IMR-90 (cell line): ENCODE measurements at regions not wholly inside any gene's neighbourhood (a gene's known extent, or its start where the extent isn't known, plus 50 kb on each side); places are given as distances from the start of the nearest gene placed in this dataset.
A peak's percentile ranks its signal among the peaks of the same experiment; 100 is the strongest.

Experiments used
- ATAC-seq: fragments of 200-7000 bp; cut with Tn5 transposase; 2 replicates; pipeline ENCODE4 v1.9.1; 2020; ENCODE audit warnings: low read depth, mild to moderate bottlenecking, moderate library complexity
- BruUV-seq: library from RNA; stranded (reverse); fragments of 400-500 nt; replicated peaks from 2 replicates; lab custom pipeline; 2021; lab: Mats Ljungman, UMichigan
- CTCF ChIA-PET: fragments of 300-600 bp; formaldehyde crosslinking; extraction: SDS; loops from one replicate; lab custom pipeline; 2021; ENCODE audit warnings: antibody characterized with exemption; lab: Yijun Ruan, JAX
- POLR2A ChIA-PET: fragments of 300-600 bp; sonication (Branson Sonifier 250); formaldehyde crosslinking; loops from one replicate; lab custom pipeline; 2022; ENCODE audit warnings: antibody characterized with exemption; ENCODE audit not compliant: unreplicated experiment; lab: Charles Lee
- DNase-seq: peaks from one replicate; pipeline ENCODE4 v3.0.0; 2013
- H2AFZ ChIP-seq: replicated peaks from 2 replicates; pipeline ENCODE3; 2013; ENCODE audit warnings: low read length, mild to moderate bottlenecking; ENCODE audit not compliant: poor library complexity
- H2AK5ac ChIP-seq: 2 replicates; pipeline ENCODE4 v1.6.1; 2013; ENCODE audit warnings: low read depth, low read length, inconsistent platforms
- H2AK9ac ChIP-seq: replicated peaks from 2 replicates; pipeline ENCODE3; 2013; ENCODE audit warnings: mild to moderate bottlenecking, low read depth, low read length, moderate library complexity; ENCODE audit not compliant: poor library complexity
- H2BK120ac ChIP-seq: 2 replicates; pipeline ENCODE4 v1.6.1; 2013; ENCODE audit warnings: low read depth, low read length, inconsistent platforms
- H2BK15ac ChIP-seq: 3 replicates; pipeline ENCODE4 v1.6.1; 2013; ENCODE audit warnings: low read depth, low read length, inconsistent platforms
- H2BK20ac ChIP-seq: 2 replicates; pipeline ENCODE4 v1.6.1; 2013; ENCODE audit warnings: low read depth, mild to moderate bottlenecking, inconsistent platforms, low read length, moderate library complexity
- H2BK5ac ChIP-seq: 2 replicates; pipeline ENCODE4 v1.6.1; 2013; ENCODE audit warnings: mild to moderate bottlenecking, low read depth, low read length, inconsistent platforms; ENCODE audit not compliant: poor library complexity, severe bottlenecking
- H3K14ac ChIP-seq: replicated peaks from 2 replicates; pipeline ENCODE4 v1.6.1; 2013; ENCODE audit warnings: low read depth, low read length, inconsistent platforms
- H3K18ac ChIP-seq: 2 replicates; pipeline ENCODE4 v1.6.1; 2013; ENCODE audit warnings: low read depth, low read length, control low read depth
- H3K23ac ChIP-seq: 2 replicates; pipeline ENCODE4 v1.6.1; 2013; ENCODE audit warnings: low read depth, low read length, inconsistent platforms
- H3K27ac ChIP-seq: 2 replicates; pipeline ENCODE4 v1.5.1; 2013; ENCODE audit warnings: mild to moderate bottlenecking, control low read depth, low read length; ENCODE audit not compliant: insufficient read depth
- H3K27me3 ChIP-seq: 2 replicates; pipeline ENCODE4 v1.6.1; 2013; ENCODE audit warnings: low read length; ENCODE audit not compliant: control insufficient read depth, insufficient read depth
- H3K36me3 ChIP-seq: 2 replicates; pipeline ENCODE4 v1.6.1; 2013; ENCODE audit warnings: low read length, mixed read lengths; ENCODE audit not compliant: control insufficient read depth, insufficient read depth
- H3K4ac ChIP-seq: 2 replicates; pipeline ENCODE4 v1.6.1; 2013; ENCODE audit warnings: low read depth, low read length, inconsistent platforms
- H3K4me1 ChIP-seq: 2 replicates; pipeline ENCODE4 v1.6.1; 2013; ENCODE audit warnings: low read length, mixed read lengths; ENCODE audit not compliant: control insufficient read depth, insufficient read depth
- H3K4me2 ChIP-seq: 2 replicates; pipeline ENCODE4 v1.6.1; 2013; ENCODE audit warnings: low read depth, mild to moderate bottlenecking, control low read depth, low read length, moderate library complexity
- H3K4me3 ChIP-seq: 2 replicates; pipeline ENCODE4 v1.5.1; 2013; ENCODE audit warnings: low read depth, mild to moderate bottlenecking, control low read depth, low read length, moderate library complexity; ENCODE audit not compliant: insufficient read depth
- H3K56ac ChIP-seq: 2 replicates; pipeline ENCODE4 v1.6.1; 2013; ENCODE audit warnings: low read length, inconsistent platforms; ENCODE audit not compliant: insufficient read depth; ENCODE audit errors: extremely low read depth
- H3K79me1 ChIP-seq, 2 experiments: 2 replicates each; pipeline ENCODE4 v1.6.1; 2013; ENCODE audit warnings: low read length in 2 of 2, inconsistent platforms in 1 of 2, low read depth in 1 of 2
- H3K9ac ChIP-seq: 2 replicates; pipeline ENCODE4 v1.6.1; 2013; ENCODE audit warnings: low read depth, low read length, control low read depth
- H3K9me1 ChIP-seq: 2 replicates; pipeline ENCODE4 v1.6.1; 2013; ENCODE audit warnings: low read length, inconsistent platforms; ENCODE audit not compliant: insufficient read depth
- H3K9me3 ChIP-seq: 2 replicates; pipeline ENCODE4 v1.6.1; 2013; ENCODE audit warnings: low read length; ENCODE audit not compliant: control insufficient read depth, insufficient read depth
- H4K20me1 ChIP-seq: 2 replicates; pipeline ENCODE4 v1.6.1; 2013; ENCODE audit warnings: low read length, inconsistent platforms; ENCODE audit not compliant: insufficient read depth
- H4K5ac ChIP-seq: 2 replicates; pipeline ENCODE4 v1.6.1; 2013; ENCODE audit warnings: mild to moderate bottlenecking, low read depth, low read length, control low read depth
- H4K8ac ChIP-seq, 2 experiments: 2 replicates each; pipeline ENCODE4 v1.6.1; 2013; ENCODE audit warnings: low read depth in 2 of 2, low read length in 2 of 2, control low read depth in 1 of 2, inconsistent platforms in 1 of 2
- H4K91ac ChIP-seq: 2 replicates; pipeline ENCODE4 v1.6.1; 2013; ENCODE audit warnings: low read depth, low read length, inconsistent platforms; ENCODE audit not compliant: insufficient read depth
- BHLHE40 ChIP-seq: fragments of 150-350 bp; IDR thresholded peaks from 2 replicates; pipeline ENCODE4 v1.6.1; 2016; ENCODE audit warnings: mild to moderate bottlenecking, low read depth, low read length
- CHD1 ChIP-seq: IDR thresholded peaks from 2 replicates; pipeline ENCODE4 v1.6.1; 2012; ENCODE audit warnings: low read depth, low read length, improper control_type of control experiment
- ELK1 ChIP-seq: fragments of 150-350 bp; IDR thresholded peaks from 2 replicates; pipeline ENCODE4 v1.6.1; 2016; ENCODE audit warnings: low read depth, mild to moderate bottlenecking, low read length, moderate library complexity, borderline replicate concordance
- FOS ChIP-seq: fragments of 150-350 bp; IDR thresholded peaks from 2 replicates; pipeline ENCODE4 v1.6.1; 2016; ENCODE audit warnings: low read depth, low read length
- MXI1 ChIP-seq: IDR thresholded peaks from 2 replicates; pipeline ENCODE4 v1.6.1; 2012; ENCODE audit warnings: low read depth, mild to moderate bottlenecking, low read length, moderate library complexity, borderline replicate concordance
- RAD21 ChIP-seq: IDR thresholded peaks from 2 replicates; pipeline ENCODE4 v1.6.1; 2012; ENCODE audit warnings: low read length, improper control_type of control experiment
- USF2 ChIP-seq: fragments of 150-350 bp; IDR thresholded peaks from 2 replicates; pipeline ENCODE4 v1.6.1; 2017; ENCODE audit warnings: mild to moderate bottlenecking, antibody characterized with exemption, low read length, low read depth
- WGBS, 2 experiments: methylation state at CpG; one replicate each; pipeline versions ENCODE4 v1.1.5 to v1.1.7; 2013; ENCODE audit warnings: missing lambda C conversion rate in 2 of 2; ENCODE audit not compliant: insufficient read length in 1 of 2; ENCODE audit errors: extremely low coverage in 2 of 2; 5-methylcytosine and 5-hydroxymethylcytosine counted together
- dilution Hi-C: fragments of 300-500 bp; cut with HindIII; formaldehyde crosslinking; loops from one replicate; pipeline ENCODE4 v1.14.3; 2018; ENCODE audit warnings: low sequenced_read_pairs; ENCODE audit not compliant: unreplicated experiment
- in situ Hi-C: fragments of 300-500 bp; cut with MboI; formaldehyde crosslinking; loops from 3 replicates; pipeline ENCODE4 v1.14.3; 2019; ENCODE audit warnings: low sequenced_read_pairs, inconsistent platforms, mixed read lengths
- intact Hi-C: fragments of 100-400 bp; cut with micrococcal nuclease; formaldehyde crosslinking; loops from 2 replicates; pipeline ENCODE4 v1.10.0; 2022

GRCh38 chr10:78318305-78318704 lies 284.6 kb downstream of the RPS24 start:
- ATAC-seq (no peak), DNase-seq (no peak)
- Histone ChIP-seq H3K9ac (no peak overlapping the region), H4K91ac (no peak overlapping the region), H3K56ac (no peak overlapping the region), H3K79me1 (no peaks in the 10 kb centered on the region), H3K9me1 (no peaks in the 10 kb centered on the region), H4K5ac (no peak overlapping the region), H3K4me2 (no peak overlapping the region), H2AFZ (peak overlapping the region; percentile 47), H3K23ac (no peak overlapping the region), H2BK5ac (no peak overlapping the region), H3K18ac (no peak overlapping the region), H2BK120ac (no peak overlapping the region), H4K8ac (no peak overlapping the region), H2BK15ac (no peak overlapping the region), H3K9me3 (no peaks in the 10 kb centered on the region), H2AK9ac (no peak overlapping the region), H3K4me3 (no peak overlapping the region), H2BK20ac (no peak overlapping the region), H3K36me3 (no peaks in the 10 kb centered on the region), H4K20me1 (no peaks in the 10 kb centered on the region), H3K4me1 (peaks cover 3% of the 10 kb centered on the region; the same call in 1 of the 2 replicates), H3K4ac (no peak overlapping the region), H2AK5ac (no peak overlapping the region), H3K27me3 (peaks cover 7% of the 10 kb centered on the region), H3K14ac (no peak overlapping the region), H3K27ac (no peak overlapping the region)
- POLR2A ChIA-PET: no interaction called here
- CTCF ChIA-PET: interaction anchor here (0.7 kb wide), 1 partner anchor 7 kb away, joined by 3 read pairs; no protein-coding TSS in a partner anchor
- in situ Hi-C loops (no loop called here), dilution Hi-C loops (no loop called here), intact Hi-C loops (no loop called here)
- BruUV-seq: no TSS peak
- no CpG with 5 or more reads among the region's 1 CpG for WGBS, 2 experiments
- TF ChIP-seq ELK1: no peak
- TF ChIP-seq RAD21: no peak
- no peak for TF ChIP-seq CHD1
- no peak for TF ChIP-seq USF2
- TF ChIP-seq FOS: no peak
- TF ChIP-seq MXI1: no peak
- TF ChIP-seq BHLHE40: no peak
